ENCODE measurements at regions not wholly inside any gene's neighbourhood (a gene's known extent, or its start where the extent isn't known, plus 50 kb on each side); places are given as distances from the start of the nearest gene placed in this dataset.

DNA sequence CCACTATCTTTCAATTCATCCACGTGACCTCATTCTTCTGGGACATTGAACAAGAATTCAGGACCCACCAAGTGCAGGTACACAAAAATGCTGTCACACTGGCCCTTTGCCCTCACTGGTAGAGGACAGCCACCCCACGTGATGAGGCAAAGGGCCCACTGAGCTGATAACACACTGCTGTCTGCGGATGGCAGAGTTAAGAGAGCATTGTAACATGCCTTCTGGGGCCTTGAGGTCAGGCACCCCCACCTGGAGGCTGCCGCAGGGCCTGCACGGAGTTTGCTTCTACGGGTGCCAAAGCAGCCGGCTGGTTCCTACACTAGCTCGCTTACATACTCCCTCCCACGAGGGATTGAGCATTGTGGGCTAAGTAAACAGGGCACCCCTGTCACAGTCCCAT lies 101.0 kb downstream of the LRIG3 start:
- TF ChIP-seq, protein P1, sequence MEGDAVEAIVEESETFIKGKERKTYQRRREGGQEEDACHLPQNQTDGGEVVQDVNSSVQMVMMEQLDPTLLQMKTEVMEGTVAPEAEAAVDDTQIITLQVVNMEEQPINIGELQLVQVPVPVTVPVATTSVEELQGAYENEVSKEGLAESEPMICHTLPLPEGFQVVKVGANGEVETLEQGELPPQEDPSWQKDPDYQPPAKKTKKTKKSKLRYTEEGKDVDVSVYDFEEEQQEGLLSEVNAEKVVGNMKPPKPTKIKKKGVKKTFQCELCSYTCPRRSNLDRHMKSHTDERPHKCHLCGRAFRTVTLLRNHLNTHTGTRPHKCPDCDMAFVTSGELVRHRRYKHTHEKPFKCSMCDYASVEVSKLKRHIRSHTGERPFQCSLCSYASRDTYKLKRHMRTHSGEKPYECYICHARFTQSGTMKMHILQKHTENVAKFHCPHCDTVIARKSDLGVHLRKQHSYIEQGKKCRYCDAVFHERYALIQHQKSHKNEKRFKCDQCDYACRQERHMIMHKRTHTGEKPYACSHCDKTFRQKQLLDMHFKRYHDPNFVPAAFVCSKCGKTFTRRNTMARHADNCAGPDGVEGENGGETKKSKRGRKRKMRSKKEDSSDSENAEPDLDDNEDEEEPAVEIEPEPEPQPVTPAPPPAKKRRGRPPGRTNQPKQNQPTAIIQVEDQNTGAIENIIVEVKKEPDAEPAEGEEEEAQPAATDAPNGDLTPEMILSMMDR (conservative IDR thresholded peaks at IDR 0.05; ENCODE audit: low read depth, low read length) = no peak
- TF ChIP-seq CEBPB (IDR thresholded peaks at IDR 0.05; ENCODE audit: low read depth, low read length) = no peak
- no peak for TF ChIP-seq POLR2A (IDR thresholded peaks at IDR 0.05; ENCODE audit: low read depth, low read length)
- TF ChIP-seq, protein P2, sequence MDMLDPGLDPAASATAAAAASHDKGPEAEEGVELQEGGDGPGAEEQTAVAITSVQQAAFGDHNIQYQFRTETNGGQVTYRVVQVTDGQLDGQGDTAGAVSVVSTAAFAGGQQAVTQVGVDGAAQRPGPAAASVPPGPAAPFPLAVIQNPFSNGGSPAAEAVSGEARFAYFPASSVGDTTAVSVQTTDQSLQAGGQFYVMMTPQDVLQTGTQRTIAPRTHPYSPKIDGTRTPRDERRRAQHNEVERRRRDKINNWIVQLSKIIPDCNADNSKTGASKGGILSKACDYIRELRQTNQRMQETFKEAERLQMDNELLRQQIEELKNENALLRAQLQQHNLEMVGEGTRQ (IDR thresholded peaks at IDR 0.05; ENCODE audit: low read depth, low read length) = no peak
- no peak for TF ChIP-seq RCOR1 (IDR thresholded peaks at IDR 0.05; ENCODE audit: insufficient replicate concordance, low read length)
- no peak for TF ChIP-seq BHLHE40 (IDR thresholded peaks at IDR 0.05; ENCODE audit: low read depth, low read length)
- TF ChIP-seq RAD21 (IDR thresholded peaks at IDR 0.05; ENCODE audit: low read length) = no peak
- TF ChIP-seq RFX5 (IDR thresholded peaks at IDR 0.05; ENCODE audit: low read depth, low read length) = no peak
- TF ChIP-seq CHD1 (IDR thresholded peaks at IDR 0.05; ENCODE audit: low read depth, low read length) = no peak
- no peak for TF ChIP-seq MAFK (IDR thresholded peaks at IDR 0.05; ENCODE audit: low read depth, low read length)
